Esophagus muscularis mucosa (tissue), 4 donors: ENCODE measurements at regions not wholly inside any gene's neighbourhood (a gene's known extent, or its start where the extent isn't known, plus 50 kb on each side); places are given as distances from the start of the nearest gene placed in this dataset.
"Not testable (repeated sequence)": the region's sequence is repeated elsewhere in the genome, so short reads cannot be mapped to it uniquely, and the experiment has no call there.

Experiments used
- DNase-seq: peaks from one replicate; pipeline ENCODE4 v3.0.0-alpha.2; 2017; ENCODE audit errors: extremely low spot score
- H3K27ac ChIP-seq, 4 donors: fragments of 200-600 bp; sonication (generic); replicated peaks in 1 of 4; 1 replicate in 3 of 4; 2 replicates in 1 of 4; pipeline ENCODE4 v1.5.1; 2016 to 2019; ENCODE audit warnings: mild to moderate bottlenecking in 1 of 4
- H3K27me3 ChIP-seq, 4 donors: fragments of 200-600 bp; sonication (generic); one replicate each; pipeline versions ENCODE4 v1.5.1 to v1.6.0; 2016 to 2019
- H3K36me3 ChIP-seq, 4 donors: fragments of 200-600 bp; sonication (generic); one replicate each; pipeline ENCODE4 v1.5.1; 2016 to 2019
- H3K4me1 ChIP-seq, 4 donors: fragments of 200-600 bp; sonication (generic); one replicate each; pipeline ENCODE4 v1.5.1; 2016 to 2019
- H3K4me3 ChIP-seq, 4 donors: fragments of 200-600 bp; sonication (generic); 1 replicate in 2 of 4; 2 replicates in 2 of 4; pipeline ENCODE4 v1.5.1; 2016 to 2019; ENCODE audit warnings: mild to moderate bottlenecking in 4 of 4, moderate library complexity in 1 of 4
- H3K9me3 ChIP-seq, 4 donors: fragments of 200-600 bp; sonication (generic); 1 replicate in 3 of 4; 2 replicates in 1 of 4; pipeline ENCODE4 v1.5.1; 2016 to 2019
- CTCF ChIP-seq, 3 experiments: fragments of 200-600 bp in 2 of 3; fragments of 450-650 bp in 1 of 3; sonication (generic) in 2 of 3; IDR thresholded peaks; one replicate each; pipeline ENCODE4 v1.5.1; 2017 to 2019; ENCODE audit warnings: antibody characterized with exemption in 3 of 3, mild to moderate bottlenecking in 2 of 3, moderate library complexity in 1 of 3
- EP300 ChIP-seq: sonication (generic); formaldehyde crosslinking; IDR thresholded peaks from one replicate; pipeline ENCODE4 v1.6.1; 2017; ENCODE audit warnings: antibody characterized with exemption
- POLR2A ChIP-seq: fragments of 450-650 bp; IDR thresholded peaks from one replicate; pipeline ENCODE4 v1.6.1; 2017; ENCODE audit warnings: antibody characterized with exemption, moderate library complexity, mild to moderate bottlenecking, low read depth
- POLR2AphosphoS5 ChIP-seq, 2 donors: sonication (generic); formaldehyde crosslinking; IDR thresholded peaks; one replicate each; pipeline ENCODE4 v1.6.1; 2017; ENCODE audit warnings: antibody characterized with exemption in 2 of 2
- WGBS: methylation state at CpG from one replicate; pipeline ENCODE4 v1.1.5; 2018; 5-methylcytosine and 5-hydroxymethylcytosine counted together
- intact Hi-C: fragments of 100-400 bp; cut with DNase I; formaldehyde crosslinking; loops from one replicate; pipeline ENCODE4 v1.15.1; 2023

GRCh38 chr7:106344211-106344610 is 59.4 kb upstream of the NAMPT start:
- TF ChIP-seq CTCF (IDR thresholded peaks at IDR 0.05) (no peak), EP300 (no peak), POLR2A (no peak), POLR2AphosphoS5 (IDR thresholded peaks at IDR 0.05) (no peak)
- intact Hi-C loops: no loop called here
- 67% methylated on average over 3 of the region's 3 CpGs for WGBS

GRCh38 chr7:106342049-106342448 is 57.3 kb upstream of the NAMPT start:
- intact Hi-C loops, H3K27ac ChIP-seq, H3K4me3 ChIP-seq, DNase-seq, H3K36me3 ChIP-seq, H3K4me1 ChIP-seq, H3K27me3 ChIP-seq: not testable (repeated sequence)
- peaks cover 0 to 28% (median 21%) of the 10 kb centered on the region in 4 donors for H3K9me3 ChIP-seq
- whole genome bisulfite sequencing: 78% methylated on average over 3 of the region's 3 CpGs

More at GRCh38 chr7:106344211-106344610, 59.4 kb upstream of the NAMPT start:
- Histone ChIP-seq H3K4me1 (no peaks in the 10 kb centered on the region), H3K9me3 (peaks cover 0 to 27% (median 22%) of the 10 kb centered on the region in 4 donors), H3K36me3 (no peaks in the 10 kb centered on the region), H3K27ac (no peak overlapping the region), H3K27me3 (no peaks in the 10 kb centered on the region), H3K4me3 (no peak overlapping the region)
- no peak for DNase-seq

GRCh38 chr7:106340247-106340596 is 55.4 kb upstream of the NAMPT start:
- H3K36me3 ChIP-seq, H3K4me3 ChIP-seq, H3K27me3 ChIP-seq, H3K27ac ChIP-seq, intact Hi-C loops, DNase-seq, H3K4me1 ChIP-seq: not testable (repeated sequence)
- WGBS: 66% methylated on average over 3 of the region's 3 CpGs
- peaks cover 0 to 28% (median 21%) of the 10 kb centered on the region in 4 donors for H3K9me3 ChIP-seq

GRCh38 chr7:106339513-106340246 is 54.9 kb upstream of the NAMPT start:
- H3K9me3 ChIP-seq: peaks cover 0 to 28% (median 21%) of the 10 kb centered on the region in 4 donors
- TF ChIP-seq EP300: no peak
- no peak for TF ChIP-seq CTCF (IDR thresholded peaks at IDR 0.05)
- no peak for TF ChIP-seq POLR2AphosphoS5 (IDR thresholded peaks at IDR 0.05)
- TF ChIP-seq POLR2A: no peak
- intact Hi-C loops: no loop called here
- no peaks in the 10 kb centered on the region for H3K4me1 ChIP-seq
- DNase-seq: no peak
- 69% methylated on average over 1 of the region's 1 CpG for WGBS
- H3K27me3 ChIP-seq: no peaks in the 10 kb centered on the region
- H3K36me3 ChIP-seq: no peaks in the 10 kb centered on the region
- no peak overlapping the region for H3K4me3 ChIP-seq
- H3K27ac ChIP-seq: no peak overlapping the region

- H3K9me3 ChIP-seq: peaks cover 0 to 21% (median 18%) of the 10 kb centered on the region in 4 donors
- no peaks in the 10 kb centered on the region for H3K27me3 ChIP-seq
- intact Hi-C loops: no loop called here
- TF ChIP-seq POLR2A: no peak
- TF ChIP-seq POLR2AphosphoS5 (IDR thresholded peaks at IDR 0.05): no peak
- TF ChIP-seq EP300: no peak
- no peaks in the 10 kb centered on the region for H3K36me3 ChIP-seq
- no peak overlapping the region for H3K4me3 ChIP-seq
- WGBS: 77% methylated on average over 2 of the region's 2 CpGs
- no peak for DNase-seq
- no peak overlapping the region for H3K27ac ChIP-seq
- H3K4me1 ChIP-seq: no peaks in the 10 kb centered on the region
These were observed 53.0 kb upstream of the NAMPT start for GRCh38 chr7:106337754-106338153.

- intact Hi-C loops: no loop called here
- no peaks in the 10 kb centered on the region for H3K27me3 ChIP-seq
These were observed 51.0 kb upstream of the NAMPT start for GRCh38 chr7:106335814-106336213.

More at GRCh38 chr7:106335814-106336213, 51.0 kb upstream of the NAMPT start:
- H3K36me3 ChIP-seq: no peaks in the 10 kb centered on the region
- no peak overlapping the region for H3K4me3 ChIP-seq
- no peaks in the 10 kb centered on the region for H3K4me1 ChIP-seq
- H3K9me3 ChIP-seq: peaks cover 0 to 5% (median 3%) of the 10 kb centered on the region in 4 donors
- TF ChIP-seq EP300: no peak
- TF ChIP-seq POLR2AphosphoS5 (IDR thresholded peaks at IDR 0.05): no peak
- TF ChIP-seq CTCF (IDR thresholded peaks at IDR 0.05): no peak
- no peak for TF ChIP-seq POLR2A
- H3K27ac ChIP-seq: no peak overlapping the region
- no peak for DNase-seq
